CD4-positive, CD25-positive, alpha-beta regulatory T cell (primary cell): ENCODE measurements at regions not wholly inside any gene's neighbourhood (a gene's known extent, or its start where the extent isn't known, plus 50 kb on each side); places are given as distances from the start of the nearest gene placed in this dataset.

Experiments used
- ATAC-seq, 2 donors: fragments of 150-1000 bp; cut with Tn5 transposase; one replicate each; pipeline ENCODE4 v1.10.0; 2021; ENCODE audit warnings: low read depth in 2 of 2, moderate number of reproducible peaks in 2 of 2, moderate library complexity in 1 of 2
- DNase-seq, 3 donors: peaks; one replicate each; pipeline versions ENCODE4 v3.0.0 to v3.0.0-alpha.2; 2012 to 2022; ENCODE audit warnings: mixed read lengths in 1 of 3
- H3K27ac ChIP-seq: one replicate; pipeline ENCODE4 v1.7.0; 2013; ENCODE audit warnings: mild to moderate bottlenecking, low read length; ENCODE audit not compliant: insufficient read depth, poor library complexity, severe bottlenecking
- H3K27me3 ChIP-seq: one replicate; pipeline ENCODE4 v1.7.0; 2013; ENCODE audit warnings: low read length; ENCODE audit not compliant: control insufficient read depth, insufficient read depth
- H3K36me3 ChIP-seq: one replicate; pipeline ENCODE4 v1.7.0; 2013; ENCODE audit warnings: mild to moderate bottlenecking, low read length, moderate library complexity; ENCODE audit not compliant: control insufficient read depth, insufficient read depth
- H3K4me1 ChIP-seq: 2 replicates; pipeline ENCODE4 v1.7.0; 2013; ENCODE audit warnings: mild to moderate bottlenecking, low read length; ENCODE audit not compliant: insufficient read depth, control insufficient read depth, poor library complexity, severe bottlenecking
- H3K4me3 ChIP-seq: one replicate; pipeline ENCODE4 v1.7.0; 2013; ENCODE audit warnings: low read depth, mild to moderate bottlenecking, low read length, moderate library complexity
- H3K9me3 ChIP-seq, 2 experiments: 1 replicate in 1 of 2; 2 replicates in 1 of 2; pipeline ENCODE4 v1.7.0; 2013; ENCODE audit warnings: low read length in 2 of 2, mild to moderate bottlenecking in 1 of 2, moderate library complexity in 1 of 2; ENCODE audit not compliant: control insufficient read depth in 2 of 2
- H3K27ac Mint-ChIP-seq, 3 donors: one replicate each; pipeline ENCODE4 v1.8.0; 2020 to 2022; ENCODE audit warnings: mild to moderate bottlenecking in 3 of 3, mixed read lengths in 3 of 3, moderate library complexity in 2 of 3
- H3K27me3 Mint-ChIP-seq: one replicate; pipeline ENCODE4 v1.8.0; 2022; ENCODE audit warnings: mild to moderate bottlenecking, mixed read lengths
- H3K36me3 Mint-ChIP-seq: one replicate; pipeline ENCODE4 v1.8.0; 2020; ENCODE audit warnings: mixed read lengths
- H3K4me1 Mint-ChIP-seq, 4 donors: one replicate each; pipeline ENCODE4 v1.8.0; 2020 to 2022; ENCODE audit warnings: mixed read lengths in 4 of 4, mild to moderate bottlenecking in 1 of 4
- H3K4me3 Mint-ChIP-seq, 4 donors: one replicate each; pipeline ENCODE4 v1.8.0; 2020 to 2022; ENCODE audit warnings: mild to moderate bottlenecking in 4 of 4, mixed read lengths in 4 of 4, moderate library complexity in 3 of 4
- H3K9me3 Mint-ChIP-seq, 7 donors: one replicate each; pipeline ENCODE4 v1.8.0; 2020 to 2022; ENCODE audit warnings: mixed read lengths in 7 of 7, mild to moderate bottlenecking in 3 of 7, moderate library complexity in 2 of 7

GRCh38 chr15:94047566-94047965 is 183.8 kb upstream of the MCTP2 start:
- no peak overlapping the region for H3K27ac ChIP-seq
- no peaks in the 10 kb centered on the region for H3K4me1 ChIP-seq
- H3K27ac Mint-ChIP-seq: no peak overlapping the region
- no peak for DNase-seq
- no peaks in the 10 kb centered on the region for H3K4me1 Mint-ChIP-seq
- H3K9me3 ChIP-seq: no peaks in the 10 kb centered on the region
- H3K4me3 Mint-ChIP-seq: no peak overlapping the region
- H3K9me3 Mint-ChIP-seq: peaks cover 0 to 11% (median 0%) of the 10 kb centered on the region in 7 donors
- H3K27me3 Mint-ChIP-seq: no peaks in the 10 kb centered on the region
- no peak overlapping the region for H3K4me3 ChIP-seq
- no peaks in the 10 kb centered on the region for H3K36me3 Mint-ChIP-seq
- no peaks in the 10 kb centered on the region for H3K36me3 ChIP-seq
- no peaks in the 10 kb centered on the region for H3K27me3 ChIP-seq
- ATAC-seq: no peak

- H3K36me3 ChIP-seq: no peaks in the 10 kb centered on the region
- H3K27me3 Mint-ChIP-seq: no peaks in the 10 kb centered on the region
- no peaks in the 10 kb centered on the region for H3K36me3 Mint-ChIP-seq
- ATAC-seq (no peak), DNase-seq (no peak)
- no peak overlapping the region for H3K27ac ChIP-seq
- no peak overlapping the region for H3K27ac Mint-ChIP-seq
- peaks cover 0 to 11% (median 3%) of the 10 kb centered on the region in 7 donors for H3K9me3 Mint-ChIP-seq
- no peaks in the 10 kb centered on the region for H3K9me3 ChIP-seq
- H3K4me1 ChIP-seq: no peaks in the 10 kb centered on the region
- no peaks in the 10 kb centered on the region for H3K27me3 ChIP-seq
- no peak overlapping the region for H3K4me3 ChIP-seq
- no peaks in the 10 kb centered on the region for H3K4me1 Mint-ChIP-seq
- no peak overlapping the region for H3K4me3 Mint-ChIP-seq
These were observed 189.0 kb upstream of the MCTP2 start for GRCh38 chr15:94042180-94042928.

- Histone ChIP-seq H3K4me1 (no peaks in the 10 kb centered on the region), H3K36me3 (no peaks in the 10 kb centered on the region), H3K9me3 (no peaks in the 10 kb centered on the region), H3K4me3 (no peak overlapping the region), H3K27ac (no peak overlapping the region), H3K27me3 (no peaks in the 10 kb centered on the region)
- no peak for DNase-seq
- Mint-ChIP-seq H3K4me3 (no peak overlapping the region), H3K27ac (no peak overlapping the region), H3K27me3 (no peaks in the 10 kb centered on the region), H3K9me3 (peaks cover 0 to 11% (median 3%) of the 10 kb centered on the region in 7 donors), H3K4me1 (no peaks in the 10 kb centered on the region), H3K36me3 (no peaks in the 10 kb centered on the region)
- no peak for ATAC-seq
These were observed 189.6 kb upstream of the MCTP2 start for GRCh38 chr15:94041746-94042145.

GRCh38 chr15:94040541-94041248 is 190.7 kb upstream of the MCTP2 start:
- H3K27ac ChIP-seq: no peak overlapping the region
- Mint-ChIP-seq H3K4me1 (no peaks in the 10 kb centered on the region), H3K27ac (no peak overlapping the region), H3K4me3 (no peak overlapping the region), H3K27me3 (no peaks in the 10 kb centered on the region), H3K36me3 (no peaks in the 10 kb centered on the region), H3K9me3 (peaks cover 0 to 9% (median 3%) of the 10 kb centered on the region in 7 donors)
- no peak overlapping the region for H3K4me3 ChIP-seq
- ATAC-seq: no peak
- no peaks in the 10 kb centered on the region for H3K4me1 ChIP-seq
- no peaks in the 10 kb centered on the region for H3K9me3 ChIP-seq
- no peak for DNase-seq
- no peaks in the 10 kb centered on the region for H3K36me3 ChIP-seq
- H3K27me3 ChIP-seq: no peaks in the 10 kb centered on the region

- ATAC-seq (no peak), DNase-seq (no peak)
- no peaks in the 10 kb centered on the region for H3K27me3 ChIP-seq
- H3K36me3 ChIP-seq: no peaks in the 10 kb centered on the region
- peaks cover 0 to 7% (median 2%) of the 10 kb centered on the region in 7 donors for H3K9me3 Mint-ChIP-seq
- H3K4me1 ChIP-seq: no peaks in the 10 kb centered on the region
- no peak overlapping the region for H3K4me3 ChIP-seq
- no peaks in the 10 kb centered on the region for H3K27me3 Mint-ChIP-seq
- H3K4me1 Mint-ChIP-seq: no peaks in the 10 kb centered on the region
- no peaks in the 10 kb centered on the region for H3K36me3 Mint-ChIP-seq
- H3K27ac ChIP-seq: no peak overlapping the region
- no peak overlapping the region for H3K4me3 Mint-ChIP-seq
- H3K9me3 ChIP-seq: no peaks in the 10 kb centered on the region
- H3K27ac Mint-ChIP-seq: no peak overlapping the region
These were observed 195.2 kb upstream of the MCTP2 start for GRCh38 chr15:94036156-94036555.

- Mint-ChIP-seq H3K36me3 (no peaks in the 10 kb centered on the region), H3K4me3 (no peak overlapping the region), H3K4me1 (no peaks in the 10 kb centered on the region), H3K9me3 (peaks cover 0 to 6% (median 0%) of the 10 kb centered on the region in 7 donors), H3K27ac (no peak overlapping the region), H3K27me3 (no peaks in the 10 kb centered on the region)
- Histone ChIP-seq H3K27me3 (no peaks in the 10 kb centered on the region), H3K4me1 (no peaks in the 10 kb centered on the region), H3K4me3 (no peak overlapping the region), H3K27ac (no peak overlapping the region), H3K9me3 (no peaks in the 10 kb centered on the region), H3K36me3 (no peaks in the 10 kb centered on the region)
- DNase-seq (no peak), ATAC-seq (no peak)
These were observed 197.7 kb upstream of the MCTP2 start for GRCh38 chr15:94033683-94034020.

GRCh38 chr15:94033014-94033682 is 198.2 kb upstream of the MCTP2 start:
- Mint-ChIP-seq H3K27ac (no peak overlapping the region), H3K36me3 (no peaks in the 10 kb centered on the region), H3K4me1 (no peaks in the 10 kb centered on the region), H3K9me3 (peaks cover 0 to 6% (median 0%) of the 10 kb centered on the region in 7 donors), H3K27me3 (no peaks in the 10 kb centered on the region), H3K4me3 (no peak overlapping the region)
- no peak overlapping the region for H3K27ac ChIP-seq
- no peak overlapping the region for H3K4me3 ChIP-seq
- no peaks in the 10 kb centered on the region for H3K4me1 ChIP-seq
- no peaks in the 10 kb centered on the region for H3K36me3 ChIP-seq
- no peaks in the 10 kb centered on the region for H3K9me3 ChIP-seq
- no peak for ATAC-seq
- no peaks in the 10 kb centered on the region for H3K27me3 ChIP-seq
- no peak for DNase-seq
